ENCODE measurements at regions not wholly inside any gene's neighbourhood (a gene's known extent, or its start where the extent isn't known, plus 50 kb on each side); places are given as distances from the start of the nearest gene placed in this dataset.

- TF ChIP-seq POLR2AphosphoS5 (IDR thresholded peaks at IDR 0.05; ENCODE audit: low read depth, low read length) (peak; percentile 71; the same call in 1 of the 2 replicates), TCF7L2 (IDR thresholded peaks at IDR 0.05; ENCODE audit: low read depth, low read length) (0 out of 2 replicates have a peak, but pooled peaks have one; percentile 32)
- TF ChIP-seq, protein P1, sequence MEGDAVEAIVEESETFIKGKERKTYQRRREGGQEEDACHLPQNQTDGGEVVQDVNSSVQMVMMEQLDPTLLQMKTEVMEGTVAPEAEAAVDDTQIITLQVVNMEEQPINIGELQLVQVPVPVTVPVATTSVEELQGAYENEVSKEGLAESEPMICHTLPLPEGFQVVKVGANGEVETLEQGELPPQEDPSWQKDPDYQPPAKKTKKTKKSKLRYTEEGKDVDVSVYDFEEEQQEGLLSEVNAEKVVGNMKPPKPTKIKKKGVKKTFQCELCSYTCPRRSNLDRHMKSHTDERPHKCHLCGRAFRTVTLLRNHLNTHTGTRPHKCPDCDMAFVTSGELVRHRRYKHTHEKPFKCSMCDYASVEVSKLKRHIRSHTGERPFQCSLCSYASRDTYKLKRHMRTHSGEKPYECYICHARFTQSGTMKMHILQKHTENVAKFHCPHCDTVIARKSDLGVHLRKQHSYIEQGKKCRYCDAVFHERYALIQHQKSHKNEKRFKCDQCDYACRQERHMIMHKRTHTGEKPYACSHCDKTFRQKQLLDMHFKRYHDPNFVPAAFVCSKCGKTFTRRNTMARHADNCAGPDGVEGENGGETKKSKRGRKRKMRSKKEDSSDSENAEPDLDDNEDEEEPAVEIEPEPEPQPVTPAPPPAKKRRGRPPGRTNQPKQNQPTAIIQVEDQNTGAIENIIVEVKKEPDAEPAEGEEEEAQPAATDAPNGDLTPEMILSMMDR (IDR thresholded peaks at IDR 0.05): no peak
- TF ChIP-seq, protein P2, sequence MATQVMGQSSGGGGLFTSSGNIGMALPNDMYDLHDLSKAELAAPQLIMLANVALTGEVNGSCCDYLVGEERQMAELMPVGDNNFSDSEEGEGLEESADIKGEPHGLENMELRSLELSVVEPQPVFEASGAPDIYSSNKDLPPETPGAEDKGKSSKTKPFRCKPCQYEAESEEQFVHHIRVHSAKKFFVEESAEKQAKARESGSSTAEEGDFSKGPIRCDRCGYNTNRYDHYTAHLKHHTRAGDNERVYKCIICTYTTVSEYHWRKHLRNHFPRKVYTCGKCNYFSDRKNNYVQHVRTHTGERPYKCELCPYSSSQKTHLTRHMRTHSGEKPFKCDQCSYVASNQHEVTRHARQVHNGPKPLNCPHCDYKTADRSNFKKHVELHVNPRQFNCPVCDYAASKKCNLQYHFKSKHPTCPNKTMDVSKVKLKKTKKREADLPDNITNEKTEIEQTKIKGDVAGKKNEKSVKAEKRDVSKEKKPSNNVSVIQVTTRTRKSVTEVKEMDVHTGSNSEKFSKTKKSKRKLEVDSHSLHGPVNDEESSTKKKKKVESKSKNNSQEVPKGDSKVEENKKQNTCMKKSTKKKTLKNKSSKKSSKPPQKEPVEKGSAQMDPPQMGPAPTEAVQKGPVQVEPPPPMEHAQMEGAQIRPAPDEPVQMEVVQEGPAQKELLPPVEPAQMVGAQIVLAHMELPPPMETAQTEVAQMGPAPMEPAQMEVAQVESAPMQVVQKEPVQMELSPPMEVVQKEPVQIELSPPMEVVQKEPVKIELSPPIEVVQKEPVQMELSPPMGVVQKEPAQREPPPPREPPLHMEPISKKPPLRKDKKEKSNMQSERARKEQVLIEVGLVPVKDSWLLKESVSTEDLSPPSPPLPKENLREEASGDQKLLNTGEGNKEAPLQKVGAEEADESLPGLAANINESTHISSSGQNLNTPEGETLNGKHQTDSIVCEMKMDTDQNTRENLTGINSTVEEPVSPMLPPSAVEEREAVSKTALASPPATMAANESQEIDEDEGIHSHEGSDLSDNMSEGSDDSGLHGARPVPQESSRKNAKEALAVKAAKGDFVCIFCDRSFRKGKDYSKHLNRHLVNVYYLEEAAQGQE (IDR thresholded peaks at IDR 0.05; ENCODE audit: insufficient read depth in 1 of 2, low read depth in 2 of 2, low read length in 1 of 2): no peak
Observed at GRCh38 chr12:32051511-32052211, 55.0 kb upstream of the BICD1 start.
